Fibroblast of peridontal ligament (primary cell): ENCODE measurements at regions not wholly inside any gene's neighbourhood (a gene's known extent, or its start where the extent isn't known, plus 50 kb on each side); places are given as distances from the start of the nearest gene placed in this dataset.

Experiments
- DNase-seq: peaks from one replicate; pipeline ENCODE4 v3.0.0-alpha.2; 2010; ENCODE audit errors: extremely low read depth

DNA sequence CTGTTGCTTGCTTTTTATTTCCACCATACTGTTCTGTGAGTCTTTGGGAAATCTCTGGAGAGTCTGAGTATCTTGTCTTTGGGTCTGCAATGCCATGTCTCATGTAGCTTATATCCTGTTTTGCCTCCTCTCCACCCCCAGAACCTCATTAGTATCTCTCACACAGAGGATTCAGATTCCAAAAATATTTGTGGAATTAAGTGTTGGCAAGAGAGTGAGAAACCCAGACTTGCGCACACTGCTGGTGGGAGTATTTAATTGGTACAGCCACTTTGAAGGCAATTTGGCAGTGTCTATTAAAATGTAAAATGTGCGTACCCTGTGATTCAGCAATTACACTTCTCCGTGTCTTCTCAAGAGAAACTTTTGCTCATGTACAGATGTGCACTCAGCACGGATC lies 68.6 kb downstream of the ZNF621 start:
- DNase-seq = no peak

DNA sequence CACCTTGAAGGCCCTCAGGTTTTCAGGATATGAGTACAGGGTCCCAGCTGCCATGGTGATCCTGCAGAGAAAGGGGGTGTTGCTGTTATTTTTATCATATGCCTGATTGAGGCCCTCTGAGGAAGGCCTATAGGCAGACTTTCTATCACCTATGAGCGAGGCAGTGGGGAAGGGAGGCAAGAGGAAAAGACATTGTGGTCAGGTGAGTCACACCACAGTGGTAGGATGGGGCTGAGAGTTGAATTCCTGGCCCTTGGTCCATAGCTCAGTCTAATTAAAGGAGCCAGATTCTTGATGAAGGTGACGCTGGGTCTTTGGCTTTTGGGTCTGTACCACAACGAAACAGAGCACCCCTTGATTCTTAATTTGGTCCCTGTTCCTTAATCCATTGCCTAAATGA lies 72.7 kb downstream of the ZNF621 start:
- no peak for DNase-seq

DNA sequence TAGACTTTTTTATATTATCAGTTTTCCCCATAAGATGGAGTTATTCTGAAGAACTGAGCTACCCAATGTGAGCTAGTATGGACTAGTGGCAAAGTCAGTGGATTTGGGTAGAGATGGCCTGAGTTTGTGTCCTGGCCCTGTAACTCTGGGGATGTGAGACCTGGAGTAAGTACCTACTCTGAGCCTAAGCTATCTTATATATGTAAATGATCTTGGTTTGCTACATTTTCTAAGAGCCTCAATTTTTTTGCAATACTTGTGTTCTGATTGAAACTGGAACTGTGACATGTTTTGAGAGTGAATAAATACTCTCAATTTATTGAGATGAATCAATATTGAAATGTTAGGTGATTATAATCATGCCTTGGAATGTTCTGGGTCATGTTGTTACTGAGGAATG lies 73.6 kb downstream of the ZNF621 start:
- DNase-seq = no peak

DNA sequence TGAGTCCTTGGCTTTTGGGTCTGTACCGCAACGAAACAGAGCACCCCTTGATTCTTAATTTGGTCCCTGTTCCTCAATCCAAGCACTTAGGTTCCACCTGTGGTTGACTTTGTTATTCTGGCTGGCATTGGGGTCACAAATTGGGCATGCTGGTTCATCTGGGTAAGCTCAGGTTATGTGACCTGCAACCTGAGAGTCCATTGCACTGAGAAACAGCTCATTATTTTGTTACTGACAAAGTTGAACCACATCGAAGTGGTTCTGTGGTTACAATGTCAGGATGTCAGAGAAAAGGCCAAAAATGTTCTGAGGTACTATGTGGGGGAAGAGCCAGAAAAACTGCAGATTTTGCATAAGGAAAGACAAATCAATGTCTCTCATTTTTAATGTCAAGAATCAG lies 74.2 kb downstream of the ZNF621 start:
- DNase-seq = no peak

DNA sequence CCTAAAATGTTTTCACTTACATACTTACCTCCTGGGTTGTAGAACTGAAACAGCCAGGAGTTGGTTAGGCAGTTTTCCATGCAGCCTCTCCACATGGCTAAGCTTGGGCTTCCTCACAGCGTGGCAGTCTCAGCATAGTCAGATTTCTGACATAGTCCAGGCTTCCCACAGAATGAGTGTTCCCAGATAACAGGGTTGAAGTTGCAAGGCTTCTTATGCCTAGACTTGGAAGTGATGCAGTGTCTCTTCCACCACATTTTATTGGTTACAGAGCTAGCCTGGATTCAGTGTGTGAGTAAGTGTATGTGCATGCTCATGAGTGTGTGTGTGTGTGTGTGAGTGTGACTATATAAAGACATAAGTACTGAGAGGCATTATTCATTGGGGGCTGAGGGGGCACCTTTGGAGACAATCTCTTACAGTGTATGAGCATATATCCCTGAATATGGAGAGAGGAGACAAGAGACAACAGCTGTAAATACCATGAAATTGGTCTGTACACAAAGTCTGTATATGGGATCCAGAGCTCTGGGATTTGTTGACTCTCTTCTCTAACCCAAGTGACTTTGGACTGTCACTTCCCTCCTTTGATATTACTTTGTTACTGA lies 78.1 kb downstream of the ZNF621 start:
- DNase-seq = no peak

DNA sequence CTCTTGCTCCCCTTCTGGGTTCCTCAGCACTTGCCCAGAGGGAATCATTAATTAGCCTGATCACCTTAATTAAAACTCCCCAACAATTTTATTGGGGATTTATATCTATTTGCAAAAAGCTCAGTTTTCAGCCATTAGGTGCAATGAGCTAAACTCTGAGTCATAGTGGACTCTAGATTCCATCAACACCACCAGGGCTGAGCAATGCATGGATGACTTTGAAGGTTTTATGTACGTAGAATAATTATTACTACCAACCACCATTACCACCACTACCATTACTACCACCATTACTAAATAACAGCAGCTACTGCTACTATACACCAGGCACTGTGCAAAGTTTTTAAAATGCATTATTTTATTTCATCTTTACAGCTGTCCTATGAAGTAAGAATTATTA lies 81.2 kb downstream of the ZNF621 start:
- no peak for DNase-seq

DNA sequence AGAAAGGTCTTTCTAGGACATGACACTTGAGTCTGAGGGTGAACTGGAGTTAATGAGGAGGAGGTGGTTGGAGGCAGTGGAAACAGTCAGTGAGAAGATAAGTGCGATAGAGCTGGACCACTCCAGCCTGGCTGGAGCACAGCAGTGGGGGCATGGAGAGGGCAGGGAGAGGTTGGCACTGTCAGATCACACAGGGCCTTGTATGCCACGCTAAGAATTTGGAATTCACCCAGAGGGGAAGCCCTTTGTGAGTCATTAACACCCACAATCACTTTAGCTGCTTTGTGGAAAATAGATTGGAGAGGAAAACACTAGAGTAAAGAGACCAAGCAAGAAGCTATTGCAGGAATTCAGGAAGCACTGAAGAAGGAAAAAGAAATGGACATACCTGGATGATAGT lies 83.3 kb downstream of the ZNF621 start:
- no peak for DNase-seq

DNA sequence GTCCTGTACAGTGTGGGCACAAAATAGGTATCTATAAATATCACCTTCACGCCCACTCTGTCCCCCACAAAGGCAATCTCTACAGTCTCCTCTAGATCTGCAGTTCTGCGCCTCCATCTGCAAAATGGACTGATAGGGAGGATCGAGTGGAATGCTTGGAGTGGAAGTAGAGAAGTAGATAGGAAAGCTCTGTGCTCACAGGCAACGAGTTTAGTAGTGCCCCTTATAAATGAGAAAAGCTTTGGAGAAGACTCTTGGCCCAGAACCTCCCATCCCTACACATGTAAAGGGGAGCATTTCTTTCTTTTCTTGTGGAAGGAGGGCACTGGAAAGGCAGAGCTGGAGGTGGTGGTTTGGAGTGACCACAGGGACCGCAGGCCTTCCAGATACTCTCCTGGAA lies 88.5 kb downstream of the ZNF621 start:
- no peak for DNase-seq

DNA sequence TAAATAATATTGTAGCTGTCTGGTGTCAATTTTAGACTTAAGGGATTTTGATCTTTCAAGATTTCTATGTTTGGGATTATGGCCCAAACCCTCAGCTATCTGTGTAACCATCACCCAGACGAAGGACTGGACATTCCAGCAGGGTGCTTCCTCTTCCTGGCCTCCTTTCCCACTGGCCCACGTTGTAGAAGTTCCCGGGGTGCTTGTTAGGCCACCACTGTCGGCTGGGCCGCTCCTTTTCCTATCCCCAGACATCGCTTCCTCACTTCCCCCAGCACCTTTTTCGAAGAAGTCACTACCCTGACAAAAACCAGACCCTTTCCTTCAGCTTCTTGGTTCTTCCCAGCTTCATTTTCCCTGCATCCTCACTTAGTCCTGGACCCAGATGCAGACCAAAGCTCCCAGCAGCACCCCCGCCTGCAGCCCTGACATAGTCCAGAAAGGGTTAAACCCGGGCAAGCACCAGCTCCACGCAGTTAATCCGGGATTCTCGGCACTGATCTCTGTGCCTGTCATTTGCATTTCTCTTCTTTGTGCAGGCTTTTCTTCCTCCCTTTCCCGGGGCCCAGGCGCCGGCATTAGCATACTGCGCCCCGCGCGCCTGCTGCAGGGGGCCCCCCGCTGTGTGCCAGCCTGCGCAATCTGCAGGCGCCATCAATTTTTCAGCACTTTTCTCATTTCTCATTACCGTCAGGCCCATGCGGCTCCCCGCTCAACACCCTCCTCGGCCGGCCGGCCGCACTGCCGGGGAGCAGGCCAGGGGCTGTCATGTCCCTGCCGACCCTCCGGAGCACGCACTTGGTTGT lies 90.6 kb downstream of the ZNF621 start:
- DNase-seq = no peak

DNA sequence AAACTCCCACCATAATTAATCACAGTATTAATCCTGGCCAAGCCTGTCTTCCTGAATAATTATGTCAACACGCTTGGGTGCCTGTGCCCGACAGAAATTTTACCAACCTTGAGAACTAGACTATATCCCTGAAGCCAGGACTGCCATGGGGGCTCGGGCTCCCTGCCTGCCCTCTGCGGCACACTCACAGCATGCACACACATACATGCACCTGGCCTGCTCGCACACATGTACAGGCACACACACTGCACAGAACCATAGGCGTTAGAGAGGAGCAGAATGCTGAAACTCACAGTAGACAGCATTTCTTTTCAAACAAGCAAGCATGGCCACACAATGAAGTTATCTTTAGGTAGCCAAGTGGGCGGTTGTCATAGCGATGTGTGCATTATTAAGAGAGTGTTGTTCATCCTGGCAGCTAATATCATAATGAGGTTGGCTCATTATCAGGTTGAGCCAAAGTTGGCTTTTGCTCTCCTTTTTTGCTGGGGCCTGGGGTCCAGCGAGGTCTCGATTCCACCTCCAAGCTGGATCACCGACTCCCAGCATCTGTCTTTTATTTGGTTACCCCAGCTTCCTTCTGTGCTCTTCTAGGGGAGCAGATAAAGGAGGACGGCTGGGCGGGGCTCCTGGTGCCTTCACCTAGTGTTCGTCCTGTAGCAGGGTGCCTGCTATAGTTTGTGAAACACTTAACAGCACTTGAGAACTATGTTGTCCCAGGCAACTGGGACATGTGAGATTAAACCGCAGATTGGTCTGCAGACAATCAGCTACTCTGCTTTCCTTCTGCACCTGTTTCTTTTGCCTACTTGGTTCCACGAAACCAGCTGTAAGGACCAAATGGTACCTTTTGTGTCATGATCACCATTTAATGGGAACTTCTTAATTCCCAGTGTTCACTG lies 91.4 kb downstream of the ZNF621 start:
- no peak for DNase-seq

DNA sequence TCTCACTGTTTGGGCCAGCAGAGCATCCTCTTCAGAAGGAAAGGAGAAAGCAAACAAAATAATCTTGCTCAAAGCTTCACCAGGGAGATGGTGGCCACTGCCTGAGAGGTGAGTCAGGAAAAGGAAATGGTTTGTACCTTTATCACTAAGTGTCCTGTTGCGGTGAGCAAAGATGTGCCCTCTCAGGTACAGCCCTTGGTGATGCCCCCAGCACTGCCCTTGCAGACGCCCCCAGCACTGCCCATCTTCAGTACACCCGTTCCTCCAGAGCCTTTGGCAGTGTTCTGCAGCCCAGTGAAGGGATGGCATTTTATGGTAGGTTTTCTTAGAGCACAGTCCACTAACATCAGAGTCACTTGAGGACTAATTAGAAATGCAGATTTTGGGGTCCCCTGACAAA lies 92.3 kb downstream of the ZNF621 start:
- no peak for DNase-seq

DNA sequence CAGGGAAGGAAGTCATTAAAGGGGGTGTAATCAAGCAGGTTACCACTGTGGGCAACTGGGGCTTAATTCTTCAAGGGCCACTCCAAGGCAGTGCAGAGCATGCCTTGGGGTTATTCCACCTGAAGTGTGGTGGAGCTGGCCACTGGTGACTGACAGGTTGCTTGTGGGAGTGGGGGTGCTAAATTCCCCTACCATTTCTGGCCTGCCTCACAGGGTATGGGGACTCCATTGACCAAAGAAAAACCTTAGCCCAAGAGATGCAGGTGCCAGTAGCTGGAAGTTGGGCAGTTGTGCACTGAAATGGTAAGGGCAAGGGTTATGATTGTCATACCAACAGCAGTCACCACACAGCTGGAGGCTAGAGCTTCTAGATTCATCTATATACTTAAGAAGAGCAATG lies 93.4 kb downstream of the ZNF621 start:
- DNase-seq = no peak

DNA sequence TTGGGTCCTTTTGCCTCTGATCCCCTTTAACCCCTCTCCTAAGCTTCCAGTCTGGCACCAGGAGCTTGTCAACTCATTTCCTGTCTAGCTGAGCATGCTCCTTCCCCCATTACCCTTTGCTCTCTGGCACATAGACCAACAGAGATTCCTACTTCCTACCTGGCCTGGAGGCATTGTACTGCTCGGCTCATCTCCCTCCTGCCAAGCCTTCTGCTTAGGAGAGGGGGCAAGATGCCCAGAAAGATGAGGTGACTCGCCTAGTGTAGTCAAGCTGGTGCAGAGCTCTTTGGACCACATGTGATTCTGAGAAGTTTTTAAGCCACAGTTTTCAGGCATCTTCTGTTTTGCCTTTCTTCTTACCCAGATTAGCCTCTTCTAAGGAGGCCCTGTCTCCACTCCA lies 95.4 kb downstream of the ZNF621 start:
- DNase-seq = no peak

DNA sequence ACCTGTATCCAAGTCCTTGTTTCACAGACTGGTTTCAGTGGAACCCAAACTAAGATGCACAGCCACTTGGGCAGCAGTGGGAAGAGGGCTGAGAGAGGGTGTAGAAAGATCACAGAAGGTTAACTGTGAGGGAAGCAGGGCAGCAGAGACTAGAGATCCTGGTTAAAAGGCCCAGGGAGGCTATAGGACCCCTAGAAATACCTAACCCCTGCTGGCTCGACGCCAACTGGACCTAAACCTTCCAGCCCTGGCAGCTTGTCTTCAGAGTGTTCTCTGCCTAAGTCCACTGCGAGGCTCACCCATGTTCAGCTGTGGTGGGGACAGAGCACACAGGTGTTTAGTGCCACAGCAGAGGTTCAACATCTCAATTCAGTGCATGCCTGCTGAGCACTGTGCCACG lies 96.5 kb downstream of the ZNF621 start:
- no peak for DNase-seq

DNA sequence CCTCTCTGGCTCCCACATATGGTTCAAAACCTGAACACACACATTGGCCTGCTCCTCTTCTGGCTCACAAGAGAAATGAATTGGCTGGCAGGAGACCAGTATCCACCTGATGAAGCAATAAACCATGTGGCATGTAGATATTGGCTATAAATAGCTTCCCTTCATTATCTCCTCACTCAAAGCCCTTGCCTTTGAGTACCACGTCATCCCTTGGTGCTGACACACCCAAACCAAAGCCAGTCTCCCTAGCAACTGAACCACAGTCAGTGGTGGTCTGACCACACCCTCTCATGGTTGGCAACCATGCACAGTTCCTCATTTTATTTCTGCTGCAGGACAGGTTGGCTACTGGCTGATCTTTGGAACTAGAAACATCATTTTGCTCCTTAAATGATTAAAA lies 98.8 kb downstream of the ZNF621 start:
- DNase-seq = no peak

DNA sequence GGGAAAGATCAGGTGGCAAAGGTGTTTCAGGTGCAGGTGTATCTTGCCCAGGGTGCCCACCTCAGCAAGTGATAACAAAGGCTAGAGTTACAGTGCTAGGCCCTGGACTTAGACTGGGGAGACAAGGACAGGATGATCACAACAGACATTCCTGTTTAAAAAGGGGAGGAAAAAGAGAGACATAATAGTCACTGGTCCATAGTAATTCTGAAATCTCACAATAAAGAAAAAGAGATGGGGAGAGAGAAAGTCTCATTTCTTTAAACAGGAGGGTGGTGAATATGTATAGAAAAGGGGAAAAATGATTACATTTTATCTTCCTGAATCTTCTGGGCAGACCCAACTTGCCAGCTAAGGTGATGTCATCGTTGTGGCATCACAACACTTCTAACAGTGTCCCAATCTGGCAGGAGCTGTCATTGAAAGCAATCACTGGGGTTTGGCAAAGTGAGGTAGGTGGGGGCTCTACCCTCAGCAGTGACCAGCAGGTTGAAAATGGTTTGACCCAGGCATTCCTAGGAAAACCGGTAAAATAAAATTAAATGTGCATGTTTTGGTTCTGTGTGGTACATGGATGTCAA lies 99.5 kb downstream of the ZNF621 start:
- DNase-seq = no peak

DNA sequence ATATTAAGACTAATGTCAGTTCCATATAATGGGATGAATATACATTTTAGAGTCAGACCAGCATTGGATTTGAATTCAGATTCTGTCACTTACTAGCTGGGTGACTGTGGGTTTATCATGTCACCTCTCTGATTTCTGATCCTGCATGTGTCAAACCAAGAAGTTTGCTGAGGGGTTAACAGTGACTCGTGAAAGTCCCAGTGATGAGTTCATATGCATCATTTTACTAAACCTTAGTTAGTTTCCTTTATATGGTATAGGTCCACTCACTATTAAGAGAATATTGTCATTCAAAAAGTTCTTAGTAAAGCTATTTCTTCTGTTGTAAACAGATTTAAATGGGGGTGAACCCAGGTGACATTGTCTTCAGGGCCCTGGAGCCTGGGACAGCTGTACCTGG lies 102.3 kb downstream of the ZNF621 start:
- no peak for DNase-seq

DNA sequence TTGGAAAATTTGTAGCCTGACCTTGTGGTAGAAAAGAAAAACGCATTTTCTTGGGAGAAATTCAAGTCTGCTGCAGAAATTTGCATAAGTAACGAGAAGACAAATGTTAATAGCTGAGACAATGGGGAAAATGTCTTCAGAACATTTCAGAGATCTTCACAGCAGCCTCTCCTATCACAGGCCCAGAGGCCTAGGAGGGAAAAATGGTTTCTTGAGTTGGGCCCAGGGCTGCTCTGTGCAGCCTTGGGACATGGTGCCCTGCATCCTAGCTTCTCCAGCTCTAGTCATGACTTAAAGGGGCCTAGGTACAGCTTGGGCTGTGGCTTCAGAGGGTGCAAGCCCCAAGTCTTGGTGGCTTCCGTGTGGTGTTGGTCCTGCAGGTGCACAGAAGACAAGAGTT lies 104.2 kb downstream of the ZNF621 start:
- no peak for DNase-seq

DNA sequence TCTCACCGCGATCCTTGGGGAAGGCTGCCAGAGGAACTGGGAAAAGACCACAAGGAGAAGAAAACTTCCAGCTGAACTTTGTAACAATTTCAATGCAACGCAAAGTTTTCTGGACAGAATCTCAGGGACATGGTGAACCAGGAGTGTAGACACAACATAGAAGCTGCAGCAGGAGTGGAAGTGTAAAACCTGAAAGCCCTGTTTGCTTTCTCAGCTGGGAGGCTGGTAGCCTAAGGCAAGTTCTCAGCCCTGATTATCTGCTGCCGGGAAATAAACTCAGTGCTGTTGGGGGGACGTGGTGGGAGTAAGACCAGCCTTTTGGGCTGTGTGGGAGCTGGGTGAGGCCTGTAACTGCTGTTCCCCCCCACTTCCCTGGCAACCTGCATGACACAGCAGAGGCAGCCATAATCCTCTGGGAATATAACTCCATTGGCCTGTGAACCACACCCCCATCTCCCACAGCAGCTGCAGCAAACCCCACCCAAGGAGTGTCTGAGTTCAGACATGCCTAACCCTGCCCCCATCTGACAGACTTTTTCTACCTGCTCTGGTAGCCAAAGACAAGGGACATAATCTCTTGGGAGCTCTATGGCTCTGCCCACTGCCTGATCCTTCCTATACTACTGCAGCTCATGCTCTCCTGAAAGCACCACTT lies 106.7 kb downstream of the ZNF621 start:
- DNase-seq = no peak

DNA sequence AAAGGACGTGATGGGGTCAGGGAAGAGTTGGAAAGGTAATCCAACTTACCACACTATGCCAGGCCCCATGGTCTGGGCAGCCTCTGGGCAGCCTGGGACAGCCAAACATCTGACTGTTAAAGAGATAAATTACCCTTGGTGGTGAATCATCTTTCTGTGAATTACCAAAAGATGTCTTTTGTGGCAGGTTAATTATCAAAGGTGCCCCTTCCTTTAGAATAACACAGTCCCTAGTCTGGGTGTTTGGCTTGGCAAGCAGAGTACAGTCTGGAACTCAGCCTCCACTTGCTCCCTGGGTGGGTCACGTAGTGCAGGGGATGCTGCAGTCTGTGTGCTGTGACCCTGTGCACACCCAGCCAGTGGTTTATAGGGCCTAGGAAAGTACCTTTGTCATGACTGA lies 113.1 kb downstream of the ZNF621 start:
- DNase-seq = no peak

DNA sequence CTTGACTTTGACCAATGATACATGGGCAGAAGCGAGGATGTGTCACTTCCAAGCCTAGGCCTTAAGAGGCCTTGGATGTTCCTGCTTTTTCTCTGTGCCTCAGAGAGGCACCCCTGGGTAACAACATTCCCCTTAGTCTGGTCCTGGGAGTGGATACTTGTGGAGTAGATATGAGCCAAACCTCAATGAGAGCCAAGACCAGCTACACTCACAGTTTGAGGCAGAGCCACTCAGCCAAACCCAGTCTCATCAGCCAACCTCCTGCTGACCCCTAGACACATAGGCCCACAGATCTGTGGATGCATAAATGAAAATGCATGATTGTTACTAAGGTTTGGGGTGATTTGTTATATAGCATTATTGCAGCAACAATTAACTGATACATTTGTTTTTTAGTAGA lies 114.2 kb downstream of the ZNF621 start:
- no peak for DNase-seq

DNA sequence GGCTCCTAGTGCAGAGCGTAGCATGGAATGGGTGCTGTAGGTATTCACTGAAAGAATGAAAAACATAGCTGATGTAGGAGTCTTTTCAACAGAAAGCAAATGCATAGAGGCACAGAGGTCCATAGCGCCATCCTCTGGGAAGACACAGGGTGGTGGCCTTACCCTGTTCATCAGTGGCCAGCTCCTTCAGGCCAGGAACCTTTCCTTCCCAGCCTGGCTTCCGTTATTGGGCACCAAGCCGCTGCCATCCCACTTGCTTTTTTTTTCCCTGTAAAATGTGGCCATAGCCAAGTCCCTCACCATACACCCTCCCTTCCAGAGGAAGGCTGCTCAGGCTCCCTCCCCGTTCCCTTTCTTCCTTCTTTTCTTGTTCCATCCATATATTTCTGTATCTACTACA lies 118.1 kb downstream of the ZNF621 start:
- DNase-seq = no peak
